IPS-18a (cell line): ENCODE measurements at regions not wholly inside any gene's neighbourhood (a gene's known extent, or its start where the extent isn't known, plus 50 kb on each side); places are given as distances from the start of the nearest gene placed in this dataset.

Source experiments
- H3K27ac ChIP-seq: one replicate; pipeline ENCODE4 v1.5.1; 2013; ENCODE audit warnings: low read length
- H3K27me3 ChIP-seq: one replicate; pipeline ENCODE4 v1.6.1; 2013; ENCODE audit warnings: mild to moderate bottlenecking, low read length; ENCODE audit not compliant: control insufficient read depth, insufficient read depth
- H3K36me3 ChIP-seq: one replicate; pipeline ENCODE4 v1.6.1; 2013; ENCODE audit warnings: low read depth, low read length; ENCODE audit not compliant: control insufficient read depth
- H3K4me1 ChIP-seq: one replicate; pipeline ENCODE4 v1.6.1; 2013; ENCODE audit warnings: low read depth, low read length; ENCODE audit not compliant: control insufficient read depth
- H3K4me3 ChIP-seq: one replicate; pipeline ENCODE4 v1.5.1; 2013; ENCODE audit warnings: low read length
- H3K9ac ChIP-seq: one replicate; pipeline ENCODE4 v1.6.1; 2013; ENCODE audit warnings: mild to moderate bottlenecking, low read length, moderate library complexity
- H3K9me3 ChIP-seq: one replicate; pipeline ENCODE4 v1.6.1; 2013; ENCODE audit warnings: low read depth, low read length; ENCODE audit not compliant: control insufficient read depth

GRCh38 chr4:173936861-173937260 lies 346.6 kb downstream of the FBXO8 start:
- no peaks in the 10 kb centered on the region for H3K27me3 ChIP-seq
- no peak overlapping the region for H3K27ac ChIP-seq
- no peaks in the 10 kb centered on the region for H3K9me3 ChIP-seq
- no peak overlapping the region for H3K9ac ChIP-seq
- no peaks in the 10 kb centered on the region for H3K36me3 ChIP-seq
- no peak overlapping the region for H3K4me3 ChIP-seq
- peaks cover 17% of the 10 kb centered on the region for H3K4me1 ChIP-seq

GRCh38 chr4:173935622-173936405 lies 347.7 kb downstream of the FBXO8 start:
- H3K9ac ChIP-seq: no peak overlapping the region
- H3K36me3 ChIP-seq: no peaks in the 10 kb centered on the region
- peaks cover 17% of the 10 kb centered on the region for H3K4me1 ChIP-seq
- no peak overlapping the region for H3K27ac ChIP-seq
- no peak overlapping the region for H3K4me3 ChIP-seq
- no peaks in the 10 kb centered on the region for H3K9me3 ChIP-seq
- no peaks in the 10 kb centered on the region for H3K27me3 ChIP-seq

GRCh38 chr4:173934933-173935620 lies 348.4 kb downstream of the FBXO8 start:
- H3K4me3 ChIP-seq: no peak overlapping the region

GRCh38 chr4:173934201-173934600 lies 349.3 kb downstream of the FBXO8 start:
- no peak overlapping the region for H3K9ac ChIP-seq
- H3K4me3 ChIP-seq: no peak overlapping the region
- no peaks in the 10 kb centered on the region for H3K27me3 ChIP-seq
- no peaks in the 10 kb centered on the region for H3K9me3 ChIP-seq
- no peaks in the 10 kb centered on the region for H3K36me3 ChIP-seq
- peaks cover 17% of the 10 kb centered on the region for H3K4me1 ChIP-seq
- no peak overlapping the region for H3K27ac ChIP-seq

More at GRCh38 chr4:173934933-173935620, 348.4 kb downstream of the FBXO8 start:
- no peaks in the 10 kb centered on the region for H3K9me3 ChIP-seq
- H3K27me3 ChIP-seq: no peaks in the 10 kb centered on the region
- H3K27ac ChIP-seq: no peak overlapping the region
- H3K9ac ChIP-seq: no peak overlapping the region
- H3K4me1 ChIP-seq: peaks cover 17% of the 10 kb centered on the region
- no peaks in the 10 kb centered on the region for H3K36me3 ChIP-seq

- Histone ChIP-seq H3K4me3 (no peak overlapping the region), H3K27ac (no peak overlapping the region), H3K36me3 (no peaks in the 10 kb centered on the region), H3K27me3 (no peaks in the 10 kb centered on the region), H3K9ac (no peak overlapping the region), H3K9me3 (no peaks in the 10 kb centered on the region), H3K4me1 (peaks cover 17% of the 10 kb centered on the region)
Measured at GRCh38 chr4:173932701-173933100, 350.8 kb downstream of the FBXO8 start.

GRCh38 chr4:173930329-173930967 lies 353.0 kb downstream of the FBXO8 start:
- Histone ChIP-seq H3K4me1 (no peaks in the 10 kb centered on the region), H3K27ac (no peak overlapping the region), H3K36me3 (no peaks in the 10 kb centered on the region)

GRCh38 chr4:173929921-173930320 lies 353.5 kb downstream of the FBXO8 start:
- no peaks in the 10 kb centered on the region for H3K27me3 ChIP-seq
- H3K27ac ChIP-seq: no peak overlapping the region
- no peaks in the 10 kb centered on the region for H3K4me1 ChIP-seq
- H3K36me3 ChIP-seq: no peaks in the 10 kb centered on the region
- H3K4me3 ChIP-seq: no peak overlapping the region
- H3K9ac ChIP-seq: no peak overlapping the region
- no peaks in the 10 kb centered on the region for H3K9me3 ChIP-seq

More at GRCh38 chr4:173930329-173930967, 353.0 kb downstream of the FBXO8 start:
- Histone ChIP-seq H3K9ac (no peak overlapping the region), H3K9me3 (no peaks in the 10 kb centered on the region), H3K27me3 (no peaks in the 10 kb centered on the region), H3K4me3 (no peak overlapping the region)

GRCh38 chr4:173924561-173924960 lies 358.9 kb downstream of the FBXO8 start:
- Histone ChIP-seq H3K4me3 (no peak overlapping the region), H3K4me1 (no peaks in the 10 kb centered on the region), H3K27ac (no peak overlapping the region), H3K9me3 (no peaks in the 10 kb centered on the region), H3K36me3 (no peaks in the 10 kb centered on the region), H3K27me3 (no peaks in the 10 kb centered on the region), H3K9ac (no peak overlapping the region)

GRCh38 chr4:173919861-173920260 lies 363.6 kb downstream of the FBXO8 start:
- Histone ChIP-seq H3K9me3 (no peaks in the 10 kb centered on the region), H3K9ac (no peak overlapping the region), H3K4me1 (peaks cover 7% of the 10 kb centered on the region), H3K27ac (no peak overlapping the region), H3K27me3 (no peaks in the 10 kb centered on the region), H3K36me3 (no peaks in the 10 kb centered on the region), H3K4me3 (no peak overlapping the region)

- Histone ChIP-seq H3K9ac (no peak overlapping the region), H3K9me3 (no peaks in the 10 kb centered on the region), H3K4me3 (no peak overlapping the region), H3K4me1 (peaks cover 7% of the 10 kb centered on the region), H3K27ac (no peak overlapping the region), H3K27me3 (no peaks in the 10 kb centered on the region), H3K36me3 (no peaks in the 10 kb centered on the region)
Measured at GRCh38 chr4:173919196-173919595, 364.3 kb downstream of the FBXO8 start.

GRCh38 chr4:173917255-173917960 lies 366.1 kb downstream of the FBXO8 start:
- peaks cover 7% of the 10 kb centered on the region for H3K4me1 ChIP-seq
- no peak overlapping the region for H3K9ac ChIP-seq
- no peaks in the 10 kb centered on the region for H3K9me3 ChIP-seq
- no peaks in the 10 kb centered on the region for H3K36me3 ChIP-seq
- no peaks in the 10 kb centered on the region for H3K27me3 ChIP-seq
- H3K4me3 ChIP-seq: no peak overlapping the region
- no peak overlapping the region for H3K27ac ChIP-seq
